GM21526 (cell line): ENCODE measurements at regions not wholly inside any gene's neighbourhood (a gene's known extent, or its start where the extent isn't known, plus 50 kb on each side); places are given as distances from the start of the nearest gene placed in this dataset.
A peak's percentile ranks its signal among the peaks of the same experiment; 100 is the strongest.

Source experiments
- ATAC-seq: cut with Tn5 transposase; IDR thresholded peaks from one replicate; pipeline ENCODE4 v1.9.1; 2021; ENCODE audit warnings: moderate library complexity; ENCODE audit not compliant: unreplicated experiment, low FRiP score

- no peak for ATAC-seq
Measured at GRCh38 chr3:178456621-178457285, 79.5 kb upstream of the KCNMB2 start.

GRCh38 chr3:178457511-178457910 is 78.7 kb upstream of the KCNMB2 start:
- no peak for ATAC-seq

DNA sequence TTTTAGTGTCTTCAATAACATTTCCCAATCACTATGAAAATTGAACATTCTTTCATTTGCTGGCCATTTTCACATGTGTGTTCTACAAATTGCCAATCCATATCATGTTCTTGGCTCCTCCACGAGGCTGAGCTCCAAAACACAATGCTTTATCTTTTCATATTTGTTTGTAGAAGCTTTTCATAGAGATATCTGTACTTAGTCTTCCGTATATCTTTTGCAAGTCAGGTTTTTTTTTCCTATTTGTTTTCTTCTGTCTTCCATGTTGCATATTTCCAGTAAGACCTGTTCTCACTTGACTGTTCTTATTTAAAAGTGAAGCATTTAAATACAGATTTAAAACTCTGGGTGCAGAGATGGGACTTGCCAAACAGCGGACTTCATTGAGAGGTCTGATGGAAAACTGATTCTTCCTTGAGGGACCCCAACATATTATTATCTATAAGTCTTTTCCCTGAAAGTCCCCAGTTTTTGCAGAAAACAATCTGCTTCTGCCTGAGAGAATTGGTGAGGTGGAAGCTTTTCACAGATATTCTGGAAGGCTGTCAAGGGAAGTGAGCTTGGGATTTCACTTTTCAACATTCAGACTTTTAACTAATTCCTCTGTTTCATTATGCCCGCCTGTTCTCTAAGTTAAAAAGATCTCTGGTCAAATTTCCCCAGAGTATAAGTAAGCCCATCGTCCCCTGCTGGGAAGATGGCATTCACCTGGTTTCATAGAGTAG is 77.8 kb upstream of the KCNMB2 start:
- ATAC-seq = no peak

DNA sequence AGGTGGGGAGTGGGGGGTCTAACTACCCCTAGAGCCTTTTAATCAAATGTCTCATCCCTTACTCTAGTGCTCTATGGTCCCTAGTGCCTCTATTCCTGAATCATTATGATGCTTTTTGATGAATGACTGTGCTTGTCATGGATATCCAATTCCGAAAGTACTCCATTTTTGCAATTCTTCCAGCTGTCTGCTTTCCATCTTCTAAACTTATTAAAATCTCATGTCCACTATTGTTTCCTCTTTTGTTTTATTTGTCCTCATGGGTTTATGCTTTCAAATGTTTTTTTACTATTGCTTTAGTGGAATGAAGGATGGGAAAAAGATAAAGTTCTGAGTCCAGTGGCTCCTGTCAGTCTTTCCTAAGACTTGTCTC is 77.2 kb upstream of the KCNMB2 start:
- no peak for ATAC-seq

- ATAC-seq = peak; percentile 68
Measured at GRCh38 chr3:178465260-178466180, 70.7 kb upstream of the KCNMB2 start.

DNA sequence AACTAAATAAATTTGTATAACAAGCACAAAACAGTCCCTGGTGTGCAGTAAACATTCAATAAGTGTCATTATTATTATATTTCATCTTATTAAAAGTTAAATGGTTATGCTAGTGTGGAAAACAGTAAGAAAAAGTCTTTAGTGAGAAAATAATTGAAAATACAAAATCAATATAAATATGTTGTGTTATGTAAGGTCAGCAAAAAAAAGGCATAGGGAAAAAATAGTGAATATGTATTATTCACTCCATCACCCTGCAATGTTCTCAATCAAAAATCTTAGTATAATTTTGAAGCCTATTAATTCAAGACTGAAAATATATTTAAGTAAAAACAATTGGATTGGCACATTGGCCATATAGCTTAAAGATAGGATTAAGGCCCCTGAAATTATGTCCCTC is 63.3 kb upstream of the KCNMB2 start:
- no peak for ATAC-seq

DNA sequence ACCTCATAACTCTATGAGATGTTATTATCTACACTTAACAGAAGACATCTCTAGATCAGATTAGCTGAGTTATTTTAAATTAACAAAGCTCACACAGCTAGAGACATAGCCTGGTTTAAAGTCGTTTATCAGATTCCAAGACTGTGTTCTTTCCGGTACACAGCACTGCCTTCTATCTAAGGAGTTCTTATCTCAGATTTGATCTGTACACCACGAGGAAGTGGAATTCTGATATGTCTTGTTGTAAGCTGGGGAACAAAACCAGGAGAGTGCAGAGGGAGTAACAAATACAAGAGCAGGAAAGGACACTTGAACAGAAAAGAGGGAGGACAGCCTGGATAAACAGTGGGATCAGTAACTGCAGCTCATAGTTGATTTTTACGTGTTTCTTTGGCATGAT is 61.7 kb upstream of the KCNMB2 start:
- no peak for ATAC-seq

GRCh38 chr3:178475062-178475461 is 61.2 kb upstream of the KCNMB2 start:
- no peak for ATAC-seq

DNA sequence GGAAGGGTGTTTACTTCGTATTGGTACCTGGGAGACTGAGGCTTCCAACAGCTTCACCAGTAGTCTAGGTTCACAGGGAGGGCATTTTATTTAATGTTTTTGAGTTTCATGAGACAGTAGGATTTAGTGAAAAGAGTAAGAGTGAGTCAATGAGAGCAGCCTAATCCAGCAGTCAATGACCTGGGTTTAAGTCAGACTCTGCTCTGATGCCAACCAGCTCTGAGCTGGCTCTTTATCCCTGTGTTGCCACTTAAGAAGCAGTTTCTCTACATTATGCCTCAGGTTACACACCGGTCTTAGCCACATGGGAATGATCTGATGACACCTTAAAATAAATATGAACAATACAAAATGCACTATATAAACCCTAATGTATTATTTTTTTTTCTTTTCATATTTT is 59.4 kb upstream of the KCNMB2 start:
- no peak for ATAC-seq

DNA sequence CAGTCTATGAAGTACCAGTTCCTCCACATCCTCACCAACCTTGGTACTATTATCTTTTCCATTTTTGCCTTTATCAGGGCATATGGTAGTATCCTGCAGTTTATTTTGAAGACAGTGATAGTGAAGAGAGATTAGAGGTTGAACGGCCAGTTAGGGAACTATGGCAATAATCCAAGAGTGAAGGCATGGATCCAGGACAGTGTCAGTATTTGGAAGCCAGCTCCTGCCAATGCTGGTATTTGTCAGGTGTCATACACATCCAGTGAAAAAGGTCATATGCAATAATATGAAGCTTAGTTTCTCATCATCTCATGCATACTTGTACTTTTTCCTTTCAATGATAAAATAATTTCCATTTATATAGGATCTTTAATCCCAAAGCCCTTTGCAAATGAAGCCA is 56.8 kb upstream of the KCNMB2 start:
- ATAC-seq = no peak

GRCh38 chr3:178479860-178480259 is 56.4 kb upstream of the KCNMB2 start:
- no peak for ATAC-seq

- peak; percentile 38 for ATAC-seq
Measured at GRCh38 chr3:178480274-178480673, 56.0 kb upstream of the KCNMB2 start.

- ATAC-seq = peak; percentile 100
Measured at GRCh38 chr3:178480795-178481194, 55.4 kb upstream of the KCNMB2 start.

GRCh38 chr3:178482981-178483380 is 53.3 kb upstream of the KCNMB2 start:
- no peak for ATAC-seq

- ATAC-seq = no peak
Measured at GRCh38 chr3:178483704-178484103, 52.5 kb upstream of the KCNMB2 start.

GRCh38 chr3:178485756-178486155 is 50.5 kb upstream of the KCNMB2 start:
- ATAC-seq = no peak
